ENCODE measurements at regions not wholly inside any gene's neighbourhood (a gene's known extent, or its start where the extent isn't known, plus 50 kb on each side); places are given as distances from the start of the nearest gene placed in this dataset.

- DNase-seq: no peak
Observed at GRCh38 chr3:162764051-162764807, 1267.6 kb downstream of the OTOL1 start.

DNA sequence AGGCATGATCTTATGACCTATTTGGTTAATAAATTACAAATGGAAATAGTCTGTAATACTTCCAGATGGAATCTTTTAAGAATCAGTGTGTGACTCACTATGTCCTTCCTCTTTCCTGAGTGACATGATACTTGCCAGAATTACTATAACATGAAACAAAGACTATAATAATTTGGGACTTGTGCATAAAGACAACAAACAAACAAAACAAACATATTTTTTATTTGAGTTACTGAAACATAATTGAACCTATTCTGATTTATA lies 1268.1 kb downstream of the OTOL1 start:
- no peak for DNase-seq

DNA sequence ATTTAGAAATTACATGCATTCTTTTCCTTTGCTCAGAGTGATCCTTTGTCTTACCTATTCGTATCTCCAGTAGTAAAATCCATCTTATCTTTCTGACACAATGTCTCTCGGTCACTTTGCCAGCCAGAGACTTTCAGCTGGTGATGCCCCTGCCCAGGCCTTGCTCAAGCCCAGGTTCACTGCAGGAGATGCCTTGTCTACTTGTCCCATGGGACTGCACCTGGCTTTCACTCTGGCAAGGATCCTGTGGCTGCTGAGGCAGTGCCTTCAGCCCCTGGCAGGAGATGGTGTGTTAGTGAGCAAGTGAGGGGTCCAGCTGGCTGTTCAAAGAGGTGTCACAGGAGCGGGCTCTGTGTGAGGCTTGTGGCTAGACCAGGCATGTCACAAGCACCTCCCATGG lies 1268.9 kb downstream of the OTOL1 start:
- DNase-seq: no peak

GRCh38 chr3:162769564-162769963 lies 1273.0 kb downstream of the OTOL1 start:
- no peak for DNase-seq

DNA sequence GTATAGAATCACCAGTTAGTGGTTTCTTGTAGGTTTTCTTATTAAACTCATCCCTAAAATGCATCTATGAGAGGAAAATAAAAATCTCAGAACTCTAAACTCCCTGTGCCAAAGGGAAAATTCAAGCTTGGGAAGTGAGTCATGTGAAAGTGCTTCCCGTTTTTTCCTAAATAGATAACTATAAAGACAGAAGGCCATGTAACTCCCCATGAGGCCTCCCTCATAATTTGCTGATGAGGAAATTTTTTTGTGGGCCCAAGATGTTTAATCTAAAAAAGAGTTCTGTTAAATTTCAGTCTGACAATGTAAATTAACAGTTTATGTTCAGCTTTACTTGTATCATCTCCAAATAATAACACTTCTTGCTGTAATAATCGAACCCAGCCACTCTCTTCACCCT lies 1273.9 kb downstream of the OTOL1 start:
- DNase-seq: no peak

GRCh38 chr3:162774613-162775100 lies 1278.0 kb downstream of the OTOL1 start:
- no peak for DNase-seq

DNA sequence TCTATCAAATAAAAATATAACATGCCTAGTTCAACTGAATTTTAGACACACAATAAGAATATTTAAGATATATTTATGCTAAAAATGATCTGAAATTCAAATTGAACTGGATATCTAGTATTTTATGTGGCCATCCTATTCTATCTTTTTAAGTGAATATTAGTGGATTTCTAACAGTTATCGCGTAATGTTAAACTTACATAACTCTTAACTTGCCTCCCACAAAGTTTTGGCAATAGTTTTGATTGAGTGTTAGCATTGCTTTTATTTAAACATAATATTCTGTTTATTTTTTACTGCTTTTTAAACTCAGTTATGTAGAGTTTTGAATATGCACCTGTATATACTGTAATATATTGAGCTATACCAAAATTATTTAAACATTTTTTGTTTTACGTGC lies 1279.5 kb downstream of the OTOL1 start:
- DNase-seq: no peak

- DNase-seq: no peak
Observed at GRCh38 chr3:162777118-162777517, 1280.5 kb downstream of the OTOL1 start.

DNA sequence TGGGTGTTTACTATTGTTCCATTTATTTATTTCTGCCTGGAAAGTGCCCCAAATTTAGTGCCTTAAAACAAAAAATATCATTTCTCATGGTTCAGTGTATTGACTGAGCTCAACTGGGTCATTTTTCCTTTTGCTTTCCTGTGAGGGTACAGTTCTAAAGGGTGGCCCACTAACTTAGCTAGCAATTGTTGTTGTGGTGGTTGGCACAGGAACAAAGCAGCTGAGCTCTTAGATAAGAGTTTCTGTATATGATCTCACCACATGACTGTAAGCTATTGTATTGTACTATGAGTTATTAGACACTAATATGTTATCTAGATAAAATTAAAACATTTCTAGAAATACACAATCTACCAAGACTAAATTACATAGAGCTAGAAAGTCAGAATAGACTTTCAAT lies 1283.7 kb downstream of the OTOL1 start:
- DNase-seq: no peak

DNA sequence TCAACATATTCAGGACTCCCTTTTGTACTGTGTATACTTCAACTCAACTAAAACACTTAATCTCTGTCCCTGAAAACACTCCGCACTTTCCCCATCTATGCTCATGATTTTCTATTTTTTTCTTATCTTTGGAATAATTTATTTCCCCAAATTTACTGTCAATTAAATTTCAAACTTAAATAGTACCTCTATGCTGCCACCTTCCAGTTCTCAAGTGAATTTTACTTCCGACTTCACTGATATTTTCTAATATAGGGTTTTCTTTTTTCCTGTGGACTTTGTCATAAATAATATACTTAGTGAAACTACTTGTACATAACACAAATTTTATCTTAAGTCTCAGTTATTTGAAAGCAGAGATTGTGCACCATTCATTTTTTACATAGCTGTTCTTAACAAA lies 1303.3 kb downstream of the OTOL1 start:
- DNase-seq: no peak

- DNase-seq: no peak
Observed at GRCh38 chr3:162802228-162802965, 1305.8 kb downstream of the OTOL1 start.

DNA sequence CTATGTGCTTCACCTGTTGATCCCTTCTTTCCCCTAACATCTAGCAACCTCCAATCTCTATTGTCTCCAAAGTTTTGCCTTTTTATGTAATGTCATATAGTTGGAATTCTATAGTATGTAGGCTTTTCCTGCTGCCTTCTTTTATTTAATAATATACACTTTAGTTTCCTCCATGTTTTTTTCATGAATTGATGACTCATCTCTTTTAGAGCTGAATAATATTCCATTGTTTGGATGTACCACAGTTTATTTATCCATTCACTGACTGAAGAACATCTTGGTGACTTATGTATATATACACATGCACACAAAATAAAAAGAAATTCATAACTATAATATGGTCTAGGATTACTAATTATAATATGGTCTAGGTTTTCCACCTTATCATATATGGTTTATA lies 1314.2 kb downstream of the OTOL1 start:
- DNase-seq: no peak

DNA sequence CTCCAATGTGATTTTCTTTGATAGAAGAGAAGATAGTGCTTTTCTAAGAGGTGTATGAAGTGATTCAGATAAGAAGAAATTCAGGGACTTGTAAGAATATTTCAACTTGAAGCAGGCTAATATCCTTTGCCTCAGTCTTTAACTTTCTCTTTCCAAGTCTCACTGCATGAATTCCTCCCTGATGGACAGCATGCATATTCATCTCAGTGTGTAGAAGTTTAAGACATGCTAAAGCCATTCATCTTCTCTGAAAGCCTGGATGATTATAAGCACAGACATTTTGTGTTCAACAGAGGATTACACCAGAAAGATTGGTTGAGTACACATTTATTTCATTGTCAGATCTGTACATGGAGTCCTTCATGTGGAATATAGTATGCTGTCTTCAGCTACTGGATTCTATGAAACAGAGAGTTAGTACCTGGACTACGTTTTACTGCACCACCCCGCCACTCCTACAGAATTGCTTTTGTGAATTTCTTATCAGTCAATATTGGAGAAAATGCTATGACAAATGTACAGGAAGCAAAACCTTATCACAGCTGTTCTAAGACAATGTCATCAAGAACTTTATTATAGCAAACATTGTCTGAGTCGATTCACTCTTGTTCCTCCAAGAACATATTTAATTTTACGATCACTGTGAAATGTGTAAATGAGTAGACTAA lies 1346.1 kb downstream of the OTOL1 start:
- no peak for DNase-seq

DNA sequence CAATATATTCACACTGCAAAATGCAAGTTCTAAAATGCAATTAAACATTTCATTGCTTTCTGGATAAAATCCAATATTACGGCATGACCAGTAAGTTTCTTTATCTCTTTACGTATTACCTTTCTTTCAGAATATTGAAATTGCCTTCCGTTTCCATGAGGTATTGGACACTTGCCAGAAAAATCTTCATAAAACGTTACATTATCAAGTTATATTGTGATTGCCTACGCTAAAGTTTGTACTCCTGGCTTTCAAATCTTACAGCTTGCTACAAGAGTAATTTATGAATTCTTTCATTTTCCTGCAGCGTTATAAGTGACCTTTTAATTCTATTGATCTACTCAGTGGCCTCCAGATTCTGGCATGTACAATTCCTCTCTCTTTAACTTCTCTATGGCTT lies 1349.3 kb downstream of the OTOL1 start:
- DNase-seq: no peak

GRCh38 chr3:162847511-162847910 lies 1350.9 kb downstream of the OTOL1 start:
- DNase-seq: no peak

- no peak for DNase-seq
Observed at GRCh38 chr3:162863579-162863978, 1367.0 kb downstream of the OTOL1 start.

GRCh38 chr3:162865466-162865865 lies 1368.9 kb downstream of the OTOL1 start:
- no peak for DNase-seq

GRCh38 chr3:162879021-162879562 lies 1382.5 kb downstream of the OTOL1 start:
- DNase-seq: no peak

DNA sequence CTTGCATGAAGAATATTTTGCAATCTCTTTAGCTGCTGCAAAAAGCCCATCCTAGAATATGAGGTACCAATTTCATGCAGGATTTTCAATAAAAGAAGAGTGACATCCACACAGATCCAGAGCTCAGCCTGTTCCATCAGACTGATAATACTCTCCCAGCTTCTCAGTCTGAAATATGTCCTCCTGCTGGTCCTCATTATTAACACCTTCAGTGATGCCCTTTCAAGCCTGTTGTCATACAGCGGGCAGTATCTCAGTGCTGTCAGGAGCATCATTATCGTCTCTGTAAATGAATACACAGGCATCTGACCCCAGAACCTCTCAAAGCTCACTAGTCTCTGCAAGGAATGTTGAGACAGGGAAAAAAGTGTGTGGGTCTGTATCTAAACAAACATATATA lies 1387.8 kb downstream of the OTOL1 start:
- DNase-seq: no peak

- no peak for DNase-seq
Observed at GRCh38 chr3:162892921-162893793, 1396.5 kb downstream of the OTOL1 start.

DNA sequence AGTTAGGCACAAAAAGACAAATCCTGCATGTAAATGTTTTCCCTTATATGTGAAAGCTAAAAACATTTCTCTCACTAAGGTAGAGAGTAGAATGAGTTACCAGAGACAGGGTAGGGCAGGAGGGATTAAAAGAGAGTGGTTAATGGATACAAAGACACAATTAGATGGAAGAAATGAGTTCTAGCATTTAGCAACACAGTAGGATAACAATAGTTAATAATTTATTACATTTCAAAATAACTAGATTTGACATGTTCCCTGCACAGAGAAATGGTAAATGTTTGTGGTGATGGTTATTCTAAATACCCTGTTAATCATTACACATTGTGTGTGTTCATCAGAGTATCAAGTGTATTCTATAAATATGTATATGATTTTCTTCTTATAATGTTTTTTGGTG lies 1400.7 kb downstream of the OTOL1 start:
- no peak for DNase-seq

DNA sequence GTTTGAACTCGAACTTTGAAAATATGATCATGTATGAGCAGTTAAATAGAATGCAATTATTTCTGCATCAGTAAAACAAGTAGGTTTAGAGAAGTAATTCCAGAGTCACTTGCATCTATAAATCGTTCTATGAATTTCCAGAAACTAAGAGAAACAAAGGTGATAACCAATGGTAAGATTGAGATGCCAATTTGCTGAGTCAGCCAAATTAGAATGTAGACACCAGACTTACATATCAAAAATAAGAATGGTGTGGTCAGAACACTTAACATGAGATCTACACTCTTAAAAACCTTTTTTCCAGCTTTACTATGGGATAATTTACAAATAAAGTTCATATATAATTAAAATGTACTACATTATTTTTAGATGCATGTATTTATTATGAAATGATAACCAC lies 1435.9 kb downstream of the OTOL1 start:
- DNase-seq: no peak

- DNase-seq: no peak
Observed at GRCh38 chr3:162933656-162934055, 1437.0 kb downstream of the OTOL1 start.
